OCI-LY3 (cell line): ENCODE measurements at regions not wholly inside any gene's neighbourhood (a gene's known extent, or its start where the extent isn't known, plus 50 kb on each side); places are given as distances from the start of the nearest gene placed in this dataset.

ENCODE experiments used
- H2AFZ ChIP-seq: fragments of 200-600, 300-600 bp; shearing (Covaris generic); 2 replicates; pipeline ENCODE4 v1.6.0; 2014; ENCODE audit warnings: antibody characterized with exemption, low read depth, low read length
- H3K27ac ChIP-seq: fragments of 200-600, 300-600 bp; sonication (generic); 2 replicates; pipeline ENCODE4 v1.5.1; 2014; ENCODE audit warnings: mild to moderate bottlenecking, low read length, moderate library complexity, mixed read lengths
- H3K27me3 ChIP-seq: fragments of 200-600, 300-600 bp; sonication (generic); 2 replicates; pipeline ENCODE4 v1.6.1; 2014; ENCODE audit warnings: low read depth, low read length, mixed read lengths
- H3K36me3 ChIP-seq: fragments of 200-600, 300-600 bp; sonication (generic); replicated peaks from 2 replicates; pipeline ENCODE3; 2014; ENCODE audit warnings: low read depth, low read length, mixed read lengths
- H3K4me1 ChIP-seq: fragments of 300-600, 200-600 bp; sonication (generic); 2 replicates; pipeline ENCODE4 v1.6.1; 2014; ENCODE audit warnings: low read length, mixed read lengths
- H3K4me2 ChIP-seq: fragments of 200-600, 300-600 bp; sonication (generic); 2 replicates; pipeline ENCODE4 v1.6.1; 2014; ENCODE audit warnings: low read length, mixed read lengths
- H3K4me3 ChIP-seq: fragments of 300-600, 200-600 bp; sonication (generic); 2 replicates; pipeline ENCODE4 v1.5.1; 2014; ENCODE audit warnings: antibody characterized with exemption, mild to moderate bottlenecking, low read length, moderate library complexity
- H3K79me2 ChIP-seq: fragments of 300-600, 200-600 bp; shearing (Covaris generic); 2 replicates; pipeline ENCODE4 v1.6.1; 2014; ENCODE audit warnings: mild to moderate bottlenecking, low read length, mixed read lengths
- H3K9ac ChIP-seq: fragments of 300-600, 200-600 bp; shearing (Covaris generic); 2 replicates; pipeline ENCODE4 v1.6.0; 2014; ENCODE audit warnings: mild to moderate bottlenecking, low read length, moderate library complexity
- H3K9me3 ChIP-seq: fragments of 200-600, 300-600 bp; shearing (Covaris generic); 2 replicates; pipeline ENCODE4 v1.6.1; 2014; ENCODE audit warnings: low read length, mixed read lengths; ENCODE audit not compliant: insufficient read depth
- H4K20me1 ChIP-seq: fragments of 200-600, 300-600 bp; sonication (generic); 2 replicates; pipeline ENCODE4 v1.6.1; 2016; ENCODE audit warnings: low read length, mixed read lengths; ENCODE audit not compliant: insufficient read depth
- CTCF ChIP-seq: fragments of 200-600, 300-600 bp; sonication (generic); IDR thresholded peaks from 2 replicates; pipeline ENCODE4 v1.5.1; 2014; ENCODE audit warnings: antibody characterized with exemption, low read length, low read depth
- EZH2phosphoT487 ChIP-seq: fragments of 200-600 bp; shearing (Covaris generic); IDR thresholded peaks from 2 replicates; pipeline ENCODE4 v1.6.1; 2018; ENCODE audit warnings: antibody characterized with exemption, mixed run types, low read depth

GRCh38 chr21:35614396-35614921 lies 445.9 kb downstream of the SETD4 start:
- no peak for TF ChIP-seq EZH2phosphoT487
- no peak for TF ChIP-seq CTCF
- H3K4me3 ChIP-seq, result no peak overlapping the region
- H3K9ac ChIP-seq, result no peak overlapping the region
- no peaks in the 10 kb centered on the region for H4K20me1 ChIP-seq
- H3K79me2 ChIP-seq, result no peaks in the 10 kb centered on the region
- H3K27me3 ChIP-seq, result peaks cover 4% of the 10 kb centered on the region
- peaks cover 5% of the 10 kb centered on the region for H3K4me1 ChIP-seq
- H2AFZ ChIP-seq, result no peak overlapping the region
- no peaks in the 10 kb centered on the region for H3K9me3 ChIP-seq
- no peak overlapping the region for H3K27ac ChIP-seq
- no peak overlapping the region for H3K4me2 ChIP-seq
- no peaks in the 10 kb centered on the region for H3K36me3 ChIP-seq

GRCh38 chr21:35611708-35612132 lies 448.6 kb downstream of the SETD4 start:
- no peaks in the 10 kb centered on the region for H3K9me3 ChIP-seq
- no peak overlapping the region for H3K27ac ChIP-seq
- H3K27me3 ChIP-seq, result no peaks in the 10 kb centered on the region
- no peak for TF ChIP-seq CTCF
- no peak for TF ChIP-seq EZH2phosphoT487
- no peak overlapping the region for H3K9ac ChIP-seq
- peaks cover 5% of the 10 kb centered on the region for H3K4me1 ChIP-seq
- no peak overlapping the region for H2AFZ ChIP-seq
- no peak overlapping the region for H3K4me2 ChIP-seq
- no peaks in the 10 kb centered on the region for H4K20me1 ChIP-seq
- H3K4me3 ChIP-seq, result no peak overlapping the region
- no peaks in the 10 kb centered on the region for H3K79me2 ChIP-seq
- no peaks in the 10 kb centered on the region for H3K36me3 ChIP-seq

GRCh38 chr21:35609263-35609662 lies 451.1 kb downstream of the SETD4 start:
- H3K4me2 ChIP-seq, result no peak overlapping the region
- no peak overlapping the region for H3K4me3 ChIP-seq
- no peak for TF ChIP-seq CTCF
- TF ChIP-seq EZH2phosphoT487, result no peak
- no peaks in the 10 kb centered on the region for H3K4me1 ChIP-seq
- no peaks in the 10 kb centered on the region for H3K79me2 ChIP-seq
- no peaks in the 10 kb centered on the region for H3K36me3 ChIP-seq
- H3K9me3 ChIP-seq, result no peaks in the 10 kb centered on the region
- H4K20me1 ChIP-seq, result no peaks in the 10 kb centered on the region
- no peak overlapping the region for H2AFZ ChIP-seq
- no peaks in the 10 kb centered on the region for H3K27me3 ChIP-seq
- no peak overlapping the region for H3K27ac ChIP-seq
- H3K9ac ChIP-seq, result no peak overlapping the region

GRCh38 chr21:35607406-35607805 lies 452.9 kb downstream of the SETD4 start:
- Histone ChIP-seq H3K9ac (no peak overlapping the region), H2AFZ (no peak overlapping the region), H3K4me3 (no peak overlapping the region), H3K4me1 (no peaks in the 10 kb centered on the region), H3K36me3 (no peaks in the 10 kb centered on the region), H3K79me2 (no peaks in the 10 kb centered on the region), H3K9me3 (no peaks in the 10 kb centered on the region), H3K27me3 (no peaks in the 10 kb centered on the region), H3K27ac (no peak overlapping the region), H3K4me2 (no peak overlapping the region), H4K20me1 (no peaks in the 10 kb centered on the region)
- no peak for TF ChIP-seq CTCF
- no peak for TF ChIP-seq EZH2phosphoT487
